A549 (cell line): ENCODE measurements at regions not wholly inside any gene's neighbourhood (a gene's known extent, or its start where the extent isn't known, plus 50 kb on each side); places are given as distances from the start of the nearest gene placed in this dataset.

Source experiments
- GATA3 ChIP-seq: IDR thresholded peaks from 2 replicates; pipeline ENCODE4 v1.6.1; 2012; ENCODE audit warnings: borderline replicate concordance
- HDAC2 ChIP-seq: fragments of 200-600 bp; sonication (generic); IDR thresholded peaks from 2 replicates; pipeline ENCODE4 v1.6.1; 2016
- RAD21 ChIP-seq, 2 experiments: fragments of >200 bp in 1 of 2; sonication (Bioruptor Twin) in 1 of 2; formaldehyde crosslinking in 1 of 2; IDR thresholded peaks in 1 of 2; conservative IDR thresholded peaks in 1 of 2; 2 replicates in 1 of 2; 3 replicates in 1 of 2; pipeline ENCODE4 v1.6.1; 2012 to 2018; ENCODE audit warnings: inconsistent platforms in 1 of 2
- TF ChIP-seq, protein P1 (sequence below): fragments of >200 bp; sonication (Bioruptor Twin); formaldehyde crosslinking; IDR thresholded peaks from 3 replicates; pipeline ENCODE4 v1.5.1; 2016

DNA sequence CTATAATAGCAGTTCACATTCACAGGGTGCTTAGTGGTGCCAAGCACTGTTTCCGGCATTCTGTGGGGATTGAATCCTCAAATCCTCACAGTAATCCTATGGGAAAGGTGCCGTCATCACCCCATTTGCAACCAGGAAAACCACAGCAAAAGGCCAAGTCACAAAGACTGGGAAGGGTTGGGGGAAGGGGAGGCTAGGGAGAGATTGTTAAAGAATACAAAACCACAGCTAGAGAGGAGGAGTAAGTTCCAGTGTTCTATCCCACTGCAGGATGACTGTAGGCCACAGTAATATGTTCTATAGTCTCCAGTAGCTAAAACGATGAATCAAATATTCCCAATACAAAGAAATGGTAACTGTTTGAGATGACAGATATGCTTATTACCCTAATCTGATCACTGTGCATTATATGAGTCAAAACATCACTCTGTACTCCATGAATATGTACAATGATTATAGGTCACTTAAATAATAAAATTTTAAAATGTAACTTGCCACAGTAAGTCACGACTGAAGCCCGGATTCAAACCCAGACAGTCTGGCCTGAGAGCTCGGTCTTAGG lies 256.8 kb downstream of the TOMM20 start:
- TF ChIP-seq, protein P1, sequence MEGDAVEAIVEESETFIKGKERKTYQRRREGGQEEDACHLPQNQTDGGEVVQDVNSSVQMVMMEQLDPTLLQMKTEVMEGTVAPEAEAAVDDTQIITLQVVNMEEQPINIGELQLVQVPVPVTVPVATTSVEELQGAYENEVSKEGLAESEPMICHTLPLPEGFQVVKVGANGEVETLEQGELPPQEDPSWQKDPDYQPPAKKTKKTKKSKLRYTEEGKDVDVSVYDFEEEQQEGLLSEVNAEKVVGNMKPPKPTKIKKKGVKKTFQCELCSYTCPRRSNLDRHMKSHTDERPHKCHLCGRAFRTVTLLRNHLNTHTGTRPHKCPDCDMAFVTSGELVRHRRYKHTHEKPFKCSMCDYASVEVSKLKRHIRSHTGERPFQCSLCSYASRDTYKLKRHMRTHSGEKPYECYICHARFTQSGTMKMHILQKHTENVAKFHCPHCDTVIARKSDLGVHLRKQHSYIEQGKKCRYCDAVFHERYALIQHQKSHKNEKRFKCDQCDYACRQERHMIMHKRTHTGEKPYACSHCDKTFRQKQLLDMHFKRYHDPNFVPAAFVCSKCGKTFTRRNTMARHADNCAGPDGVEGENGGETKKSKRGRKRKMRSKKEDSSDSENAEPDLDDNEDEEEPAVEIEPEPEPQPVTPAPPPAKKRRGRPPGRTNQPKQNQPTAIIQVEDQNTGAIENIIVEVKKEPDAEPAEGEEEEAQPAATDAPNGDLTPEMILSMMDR: no peak
- TF ChIP-seq GATA3: no peak
- no peak for TF ChIP-seq RAD21 (conservative IDR thresholded peaks at IDR 0.05 in 1 of 2, IDR thresholded peaks at IDR 0.05 in 1 of 2)
- TF ChIP-seq HDAC2: no peak
